ENCODE measurements at regions not wholly inside any gene's neighbourhood (a gene's known extent, or its start where the extent isn't known, plus 50 kb on each side); places are given as distances from the start of the nearest gene placed in this dataset.

GRCh38 chr1:5619469-5619868 is 372.8 kb downstream of the NPHP4 start:
- TF ChIP-seq CTCF (IDR thresholded peaks at IDR 0.05) (no peak), POLR2A (IDR thresholded peaks at IDR 0.05) (no peak)

Data from body of pancreas (tissue), 4 donors.